ENCODE measurements at regions not wholly inside any gene's neighbourhood (a gene's known extent, or its start where the extent isn't known, plus 50 kb on each side); places are given as distances from the start of the nearest gene placed in this dataset.
A peak's percentile ranks its signal among the peaks of the same experiment; 100 is the strongest.

- Histone ChIP-seq H2AK5ac (ENCODE audit: low read depth, low read length) (peak overlapping the region; percentile 52; the same call in 1 of the 2 replicates), H3K4ac (ENCODE audit: low read depth, low read length) (peak overlapping the region; percentile 53; the same call in 1 of the 2 replicates), H3K9ac (ENCODE audit: low read depth, low read length) (no peak overlapping the region), H3K14ac (replicated peaks; ENCODE audit: low read depth, low read length) (no peak overlapping the region), H3K4me3 (ENCODE audit: insufficient read depth, low read depth, low read length) (no peak overlapping the region), H4K91ac (ENCODE audit: insufficient read depth, low read depth, low read length) (0 out of 2 replicates have a peak overlapping the region, but pooled peaks have one; percentile 9), H2BK15ac (ENCODE audit: low read depth, low read length) (no peak overlapping the region), H3K79me1 (ENCODE audit: low read depth in 1 of 2, low read length in 2 of 2) (no peaks in the 10 kb centered on the region), H3K27me3 (ENCODE audit: control insufficient read depth, insufficient read depth, low read length) (peaks cover 7% of the 10 kb centered on the region), H2AK9ac (replicated peaks; ENCODE audit: low read depth, low read length, poor library complexity) (no peak overlapping the region), H2BK120ac (ENCODE audit: low read depth, low read length) (0 out of 2 replicates have a peak overlapping the region, but pooled peaks have one; percentile 3), H3K9me3 (ENCODE audit: control insufficient read depth, insufficient read depth, low read length) (no peaks in the 10 kb centered on the region), H3K18ac (ENCODE audit: low read depth, low read length) (no peak overlapping the region), H4K8ac (ENCODE audit: low read depth in 2 of 2, low read length in 2 of 2) (no peak overlapping the region), H3K9me1 (ENCODE audit: insufficient read depth, low read length) (0 out of 2 replicates have a peak, but pooled peaks cover 2% of the 10 kb centered on the region), H3K36me3 (ENCODE audit: control insufficient read depth, insufficient read depth, low read length) (no peaks in the 10 kb centered on the region), H3K4me1 (ENCODE audit: control insufficient read depth, insufficient read depth, low read length) (peaks cover 8% of the 10 kb centered on the region; the same call in 1 of the 2 replicates), H3K27ac (ENCODE audit: insufficient read depth, low read length) (no peak overlapping the region), H2BK20ac (ENCODE audit: low read depth, low read length) (0 out of 2 replicates have a peak overlapping the region, but pooled peaks have one; percentile 47), H4K5ac (ENCODE audit: low read depth, low read length) (no peak overlapping the region), H3K23ac (ENCODE audit: low read depth, low read length) (peak overlapping the region; percentile 20; the same call in 1 of the 2 replicates), H4K20me1 (ENCODE audit: insufficient read depth, low read length) (no peaks in the 10 kb centered on the region), H2AFZ (replicated peaks; ENCODE audit: low read length, poor library complexity) (no peak overlapping the region), H2BK5ac (ENCODE audit: low read depth, low read length, poor library complexity, severe bottlenecking) (no peak overlapping the region), H3K56ac (ENCODE audit: extremely low read depth, insufficient read depth, low read length) (no peak overlapping the region), H3K4me2 (ENCODE audit: low read depth, low read length) (no peak overlapping the region)
- dilution Hi-C loops (cut with HindIII; ENCODE audit: low sequenced_read_pairs, unreplicated experiment) (no loop called here), intact Hi-C loops (cut with micrococcal nuclease) (loop anchor here (1.0 to 2.0 kb wide), 2 partner anchors 36 to 79 kb away; no protein-coding TSS in a partner anchor), in situ Hi-C loops (cut with MboI; ENCODE audit: low sequenced_read_pairs) (no loop called here)
- BruUV-seq (replicated peaks) = no TSS peak
- ChIA-PET POLR2A (ENCODE audit: unreplicated experiment) (no interaction called here), CTCF (interaction anchor here (1.3 to 1.4 kb wide), 3 partner anchors 13 to 29 kb away, joined by 3 to 6 read pairs (median 5); no protein-coding TSS in a partner anchor)
- DNase-seq (peak; percentile 96), ATAC-seq (ENCODE audit: low read depth) (peak; percentile 98)
- 100% methylated on average over 1 of the region's 7 CpGs; no CpG with 5 or more reads in 1 of the 2 experiments for WGBS, 2 experiments (ENCODE audit: extremely low coverage in 2 of 2, insufficient read length in 1 of 2)
- TF ChIP-seq, protein P1, sequence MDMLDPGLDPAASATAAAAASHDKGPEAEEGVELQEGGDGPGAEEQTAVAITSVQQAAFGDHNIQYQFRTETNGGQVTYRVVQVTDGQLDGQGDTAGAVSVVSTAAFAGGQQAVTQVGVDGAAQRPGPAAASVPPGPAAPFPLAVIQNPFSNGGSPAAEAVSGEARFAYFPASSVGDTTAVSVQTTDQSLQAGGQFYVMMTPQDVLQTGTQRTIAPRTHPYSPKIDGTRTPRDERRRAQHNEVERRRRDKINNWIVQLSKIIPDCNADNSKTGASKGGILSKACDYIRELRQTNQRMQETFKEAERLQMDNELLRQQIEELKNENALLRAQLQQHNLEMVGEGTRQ (IDR thresholded peaks at IDR 0.05; ENCODE audit: low read depth, low read length) = peak; percentile 90
- TF ChIP-seq BHLHE40 (IDR thresholded peaks at IDR 0.05; ENCODE audit: low read depth, low read length) (no peak), CEBPB (IDR thresholded peaks at IDR 0.05; ENCODE audit: low read depth, low read length) (peak; percentile 78), MAFK (IDR thresholded peaks at IDR 0.05; ENCODE audit: low read depth, low read length) (peak; percentile 7; the same call in 1 of the 2 replicates), RCOR1 (IDR thresholded peaks at IDR 0.05; ENCODE audit: insufficient replicate concordance, low read length) (peak; percentile 15), RFX5 (IDR thresholded peaks at IDR 0.05; ENCODE audit: low read depth, low read length) (no peak), MAZ (IDR thresholded peaks at IDR 0.05; ENCODE audit: borderline replicate concordance, low read depth, low read length) (no peak), NFE2L2 (IDR thresholded peaks at IDR 0.05; ENCODE audit: low read depth, low read length) (0 out of 2 replicates have a peak, but pooled peaks have one; percentile 16), CHD1 (IDR thresholded peaks at IDR 0.05; ENCODE audit: low read depth, low read length) (no peak), POLR2A (IDR thresholded peaks at IDR 0.05; ENCODE audit: low read depth, low read length) (no peak), FOS (IDR thresholded peaks at IDR 0.05; ENCODE audit: low read depth, low read length) (peak; percentile 90)
- TF ChIP-seq, protein P2, sequence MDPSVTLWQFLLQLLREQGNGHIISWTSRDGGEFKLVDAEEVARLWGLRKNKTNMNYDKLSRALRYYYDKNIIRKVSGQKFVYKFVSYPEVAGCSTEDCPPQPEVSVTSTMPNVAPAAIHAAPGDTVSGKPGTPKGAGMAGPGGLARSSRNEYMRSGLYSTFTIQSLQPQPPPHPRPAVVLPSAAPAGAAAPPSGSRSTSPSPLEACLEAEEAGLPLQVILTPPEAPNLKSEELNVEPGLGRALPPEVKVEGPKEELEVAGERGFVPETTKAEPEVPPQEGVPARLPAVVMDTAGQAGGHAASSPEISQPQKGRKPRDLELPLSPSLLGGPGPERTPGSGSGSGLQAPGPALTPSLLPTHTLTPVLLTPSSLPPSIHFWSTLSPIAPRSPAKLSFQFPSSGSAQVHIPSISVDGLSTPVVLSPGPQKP (IDR thresholded peaks at IDR 0.05; ENCODE audit: borderline replicate concordance, low read depth, low read length) = no peak
- TF ChIP-seq, protein P3, sequence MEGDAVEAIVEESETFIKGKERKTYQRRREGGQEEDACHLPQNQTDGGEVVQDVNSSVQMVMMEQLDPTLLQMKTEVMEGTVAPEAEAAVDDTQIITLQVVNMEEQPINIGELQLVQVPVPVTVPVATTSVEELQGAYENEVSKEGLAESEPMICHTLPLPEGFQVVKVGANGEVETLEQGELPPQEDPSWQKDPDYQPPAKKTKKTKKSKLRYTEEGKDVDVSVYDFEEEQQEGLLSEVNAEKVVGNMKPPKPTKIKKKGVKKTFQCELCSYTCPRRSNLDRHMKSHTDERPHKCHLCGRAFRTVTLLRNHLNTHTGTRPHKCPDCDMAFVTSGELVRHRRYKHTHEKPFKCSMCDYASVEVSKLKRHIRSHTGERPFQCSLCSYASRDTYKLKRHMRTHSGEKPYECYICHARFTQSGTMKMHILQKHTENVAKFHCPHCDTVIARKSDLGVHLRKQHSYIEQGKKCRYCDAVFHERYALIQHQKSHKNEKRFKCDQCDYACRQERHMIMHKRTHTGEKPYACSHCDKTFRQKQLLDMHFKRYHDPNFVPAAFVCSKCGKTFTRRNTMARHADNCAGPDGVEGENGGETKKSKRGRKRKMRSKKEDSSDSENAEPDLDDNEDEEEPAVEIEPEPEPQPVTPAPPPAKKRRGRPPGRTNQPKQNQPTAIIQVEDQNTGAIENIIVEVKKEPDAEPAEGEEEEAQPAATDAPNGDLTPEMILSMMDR (conservative IDR thresholded peaks at IDR 0.05; ENCODE audit: low read depth, low read length) = no peak
Measured at GRCh38 chr3:14289590-14290461, 111.2 kb downstream of the LSM3 start.
